Thyroid gland (tissue), 4 donors: ENCODE measurements at regions not wholly inside any gene's neighbourhood (a gene's known extent, or its start where the extent isn't known, plus 50 kb on each side); places are given as distances from the start of the nearest gene placed in this dataset.

ENCODE experiments used
- DNase-seq, 2 donors: peaks; one replicate each; pipeline ENCODE4 v3.0.0-alpha.2; 2019
- H3K27ac ChIP-seq, 3 donors: fragments of 200-600 bp; sonication (generic); 1 replicate in 2 of 3; 2 replicates in 1 of 3; pipeline ENCODE4 v1.5.1; 2016 to 2019; ENCODE audit warnings: mild to moderate bottlenecking in 1 of 3, moderate library complexity in 1 of 3
- H3K27me3 ChIP-seq: fragments of 200-600 bp; sonication (generic); one replicate; pipeline ENCODE4 v1.5.1; 2019
- H3K36me3 ChIP-seq, 2 donors: fragments of 200-600 bp; sonication (generic); one replicate each; pipeline ENCODE4 v1.5.1; 2016 to 2019
- H3K4me1 ChIP-seq, 2 donors: fragments of 200-600 bp; sonication (generic); one replicate each; pipeline ENCODE4 v1.5.1; 2017 to 2019
- H3K4me3 ChIP-seq, 3 donors: fragments of 200-600 bp; sonication (generic); replicated peaks in 1 of 3; 1 replicate in 2 of 3; 2 replicates in 1 of 3; pipeline ENCODE4 v1.5.1; 2016; ENCODE audit warnings: mild to moderate bottlenecking in 1 of 3
- H3K9me3 ChIP-seq: fragments of 200-600 bp; sonication (generic); one replicate; pipeline ENCODE4 v1.5.1; 2017
- POLR2A ChIP-seq, 2 donors: fragments of 450-650 bp; IDR thresholded peaks; one replicate each; pipeline ENCODE4 v1.6.1; 2017; ENCODE audit warnings: antibody characterized with exemption in 2 of 2, mild to moderate bottlenecking in 2 of 2, moderate library complexity in 1 of 2
- WGBS, 2 donors: methylation state at CpG; one replicate each; pipeline ENCODE4 v1.1.5; 2017; 5-methylcytosine and 5-hydroxymethylcytosine counted together
- intact Hi-C: fragments of 100-400 bp; cut with DNase I; formaldehyde crosslinking; loops from one replicate; pipeline ENCODE4 v1.15.1; 2023
- TF ChIP-seq, protein P1 (sequence below), 6 experiments: fragments of 200-600 bp in 3 of 6; fragments of 450-650 bp in 3 of 6; sonication (generic) in 3 of 6; IDR thresholded peaks; one replicate each; pipeline ENCODE4 v1.5.1; 2016 to 2019; ENCODE audit warnings: antibody characterized with exemption in 6 of 6, mild to moderate bottlenecking in 2 of 6, inconsistent platforms in 1 of 6, moderate library complexity in 1 of 6

DNA sequence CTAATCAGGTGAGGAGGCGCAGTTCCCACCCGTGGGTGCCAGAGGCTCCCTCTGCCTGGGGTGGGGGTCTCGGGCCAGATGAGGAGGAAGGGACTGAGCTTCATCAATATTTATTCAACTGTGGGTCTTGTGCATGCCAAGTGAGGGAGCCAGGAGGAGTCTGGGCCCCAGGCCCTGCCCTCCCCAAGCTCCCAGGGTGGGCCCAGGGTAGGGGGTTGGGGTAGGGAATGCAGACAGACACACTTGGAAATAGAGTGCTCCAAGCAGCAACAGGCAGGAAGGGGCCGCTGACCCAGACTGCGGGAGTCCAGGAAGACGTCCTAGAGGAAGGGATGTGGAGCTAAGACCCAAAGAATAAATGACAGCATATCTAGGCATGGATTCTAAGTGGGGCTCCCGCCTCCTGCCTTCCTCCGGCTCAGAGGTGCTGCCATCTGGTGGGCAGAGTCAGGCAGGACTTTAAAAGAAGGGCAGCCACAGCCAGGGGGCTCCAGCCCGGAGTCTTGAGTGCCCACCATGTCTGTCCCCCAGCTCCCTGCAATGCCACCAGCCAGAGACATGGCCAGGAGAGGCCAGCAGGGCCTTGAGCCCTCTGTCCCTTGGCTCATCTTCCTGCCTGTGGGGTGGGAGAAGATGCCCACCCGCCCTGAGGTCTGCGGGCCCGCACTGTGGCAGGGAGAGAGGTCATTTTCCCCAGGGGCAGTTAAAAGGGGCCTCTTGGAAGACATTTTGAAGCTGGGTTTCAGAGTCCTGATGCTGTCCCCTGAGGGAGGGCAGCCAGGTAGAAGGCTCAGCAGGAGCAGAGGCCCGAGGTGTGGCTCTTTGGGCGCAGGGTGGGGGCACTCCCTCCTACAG, 70.1 kb downstream of the PHETA1 start:
- Histone ChIP-seq H3K27ac (no peak overlapping the region), H3K27me3 (no peaks in the 10 kb centered on the region), H3K9me3 (no peaks in the 10 kb centered on the region), H3K4me3 (no peak overlapping the region), H3K36me3 (no peaks in the 10 kb centered on the region), H3K4me1 (no peaks in the 10 kb centered on the region)
- TF ChIP-seq, protein P1, sequence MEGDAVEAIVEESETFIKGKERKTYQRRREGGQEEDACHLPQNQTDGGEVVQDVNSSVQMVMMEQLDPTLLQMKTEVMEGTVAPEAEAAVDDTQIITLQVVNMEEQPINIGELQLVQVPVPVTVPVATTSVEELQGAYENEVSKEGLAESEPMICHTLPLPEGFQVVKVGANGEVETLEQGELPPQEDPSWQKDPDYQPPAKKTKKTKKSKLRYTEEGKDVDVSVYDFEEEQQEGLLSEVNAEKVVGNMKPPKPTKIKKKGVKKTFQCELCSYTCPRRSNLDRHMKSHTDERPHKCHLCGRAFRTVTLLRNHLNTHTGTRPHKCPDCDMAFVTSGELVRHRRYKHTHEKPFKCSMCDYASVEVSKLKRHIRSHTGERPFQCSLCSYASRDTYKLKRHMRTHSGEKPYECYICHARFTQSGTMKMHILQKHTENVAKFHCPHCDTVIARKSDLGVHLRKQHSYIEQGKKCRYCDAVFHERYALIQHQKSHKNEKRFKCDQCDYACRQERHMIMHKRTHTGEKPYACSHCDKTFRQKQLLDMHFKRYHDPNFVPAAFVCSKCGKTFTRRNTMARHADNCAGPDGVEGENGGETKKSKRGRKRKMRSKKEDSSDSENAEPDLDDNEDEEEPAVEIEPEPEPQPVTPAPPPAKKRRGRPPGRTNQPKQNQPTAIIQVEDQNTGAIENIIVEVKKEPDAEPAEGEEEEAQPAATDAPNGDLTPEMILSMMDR (IDR thresholded peaks at IDR 0.05) = peak; percentile 25 to 74 (median 62)
- TF ChIP-seq POLR2A (IDR thresholded peaks at IDR 0.05) = no peak
- intact Hi-C loops = loop anchor here (5.0 kb wide), 1 partner anchor 277 kb away; no protein-coding TSS in a partner anchor
- peak; percentile 44 to 67 for DNase-seq
- WGBS, 2 donors = 49 to 50% methylated on average over 10 of the region's 14 CpGs

DNA sequence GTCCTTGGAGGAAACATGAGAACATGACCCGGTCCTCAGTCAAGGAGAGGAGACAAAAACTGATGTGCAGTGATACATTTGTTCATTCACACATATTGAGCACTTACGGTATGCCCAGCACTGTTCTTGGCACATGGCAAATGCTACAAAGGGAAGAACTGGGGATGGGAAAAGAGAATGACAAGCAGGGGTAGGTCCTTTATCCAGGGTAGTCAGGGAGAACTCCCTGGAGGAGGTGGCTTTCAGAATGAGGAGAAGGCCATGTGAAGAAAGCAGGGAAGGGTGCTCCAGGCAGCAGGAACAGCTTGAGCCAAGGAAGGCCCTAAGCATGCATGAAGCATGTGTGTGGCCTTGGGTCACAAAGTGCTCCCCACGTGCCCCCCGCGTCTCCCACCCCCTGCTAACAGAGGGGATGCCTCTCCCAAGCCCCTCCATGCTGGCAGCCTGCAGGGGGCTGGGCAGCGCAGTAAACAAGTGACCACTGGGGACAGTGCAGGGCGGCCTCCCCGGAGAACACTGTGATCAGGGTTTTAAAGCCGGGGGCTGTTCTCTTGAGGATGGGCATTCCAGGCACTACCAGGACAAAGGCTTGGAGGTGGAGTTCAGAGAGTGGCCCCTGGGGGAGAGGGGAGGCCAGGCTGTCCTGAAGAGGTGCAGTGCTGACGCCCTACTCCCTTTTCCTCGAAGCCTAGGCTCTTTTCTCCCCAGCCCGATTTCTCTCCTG, 71.0 kb downstream of the PHETA1 start:
- no peaks in the 10 kb centered on the region for H3K27me3 ChIP-seq
- TF ChIP-seq POLR2A (IDR thresholded peaks at IDR 0.05) = no peak
- TF ChIP-seq, protein P1 (IDR thresholded peaks at IDR 0.05) = no peak
- no peak overlapping the region for H3K4me3 ChIP-seq
- 79 to 82% methylated on average over 12 of the region's 12 CpGs for WGBS, 2 donors
- H3K27ac ChIP-seq = no peak overlapping the region
- no peaks in the 10 kb centered on the region for H3K36me3 ChIP-seq
- intact Hi-C loops = loop anchor here (5.0 kb wide), 1 partner anchor 276 kb away; no protein-coding TSS in a partner anchor
- no peaks in the 10 kb centered on the region for H3K9me3 ChIP-seq
- no peak for DNase-seq
- H3K4me1 ChIP-seq = no peaks in the 10 kb centered on the region

DNA sequence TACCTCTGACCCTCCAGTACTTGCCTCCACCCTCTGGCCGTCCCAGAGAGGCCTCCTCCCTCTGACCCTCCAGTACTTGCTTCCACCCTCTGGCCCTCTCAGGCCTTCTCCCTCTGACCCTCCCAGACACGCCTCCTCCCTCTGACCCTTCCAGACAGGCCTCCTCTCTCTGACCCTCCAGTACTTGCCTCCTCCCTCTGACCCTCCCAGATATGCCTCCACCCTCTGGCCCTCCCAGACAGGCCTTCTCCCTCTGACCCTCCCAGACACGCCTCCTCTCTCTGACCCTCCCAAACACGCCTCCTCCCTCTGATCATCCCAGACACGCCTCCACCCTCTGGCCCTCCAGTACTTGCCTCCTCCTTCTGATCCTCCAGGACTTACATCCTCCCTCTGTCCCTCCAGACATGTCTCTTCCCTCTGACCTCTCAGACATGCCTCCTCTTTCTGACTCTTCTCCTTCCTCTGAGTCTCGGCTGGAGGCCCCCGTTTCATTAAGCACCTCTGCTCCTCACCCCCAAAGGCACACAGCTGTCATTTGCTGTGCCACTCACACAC, 71.9 kb downstream of the PHETA1 start:
- Histone ChIP-seq H3K4me3 (no peak overlapping the region), H3K36me3 (no peaks in the 10 kb centered on the region), H3K27me3 (no peaks in the 10 kb centered on the region), H3K4me1 (no peaks in the 10 kb centered on the region), H3K27ac (no peak overlapping the region), H3K9me3 (no peaks in the 10 kb centered on the region)
- TF ChIP-seq, protein P1 (IDR thresholded peaks at IDR 0.05) = no peak
- no peak for TF ChIP-seq POLR2A (IDR thresholded peaks at IDR 0.05)
- intact Hi-C loops = loop anchor here (5.0 kb wide), 1 partner anchor 275 kb away; no protein-coding TSS in a partner anchor
- no peak for DNase-seq
- WGBS, 2 donors = 80 to 90% methylated on average over 7 of the region's 7 CpGs

DNA sequence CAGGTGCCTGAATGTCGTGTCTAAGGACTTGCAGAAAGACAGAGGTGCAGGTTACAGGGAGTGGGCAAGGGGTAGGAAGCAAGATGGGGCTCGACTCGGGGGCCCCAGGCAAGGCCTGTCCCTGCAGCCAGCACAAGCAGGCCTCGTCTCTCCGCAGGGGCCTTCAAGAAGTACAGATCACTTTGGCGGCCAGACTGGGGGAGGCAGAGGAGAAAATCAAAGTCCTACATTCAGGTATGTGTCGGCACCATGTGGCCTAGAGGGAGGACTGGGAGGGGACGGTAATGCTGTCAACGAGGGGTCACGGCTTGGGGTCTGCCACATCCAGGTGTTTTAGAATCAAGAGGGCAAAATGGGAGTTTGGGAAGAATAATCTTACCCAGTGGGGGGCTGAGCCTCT, 73.7 kb downstream of the PHETA1 start:
- Histone ChIP-seq H3K4me3 (no peak overlapping the region), H3K4me1 (no peaks in the 10 kb centered on the region), H3K27me3 (no peaks in the 10 kb centered on the region), H3K27ac (no peak overlapping the region), H3K9me3 (no peaks in the 10 kb centered on the region), H3K36me3 (no peaks in the 10 kb centered on the region)
- intact Hi-C loops = loop anchor here (5.0 kb wide), 1 partner anchor 273 kb away; no protein-coding TSS in a partner anchor
- WGBS, 2 donors = 84% methylated on average over 10 of the region's 10 CpGs
- no peak for DNase-seq
- no peak for TF ChIP-seq POLR2A (IDR thresholded peaks at IDR 0.05)
- TF ChIP-seq, protein P1 (IDR thresholded peaks at IDR 0.05) = no peak
